HepG2 (cell line): ENCODE measurements at regions not wholly inside any gene's neighbourhood (a gene's known extent, or its start where the extent isn't known, plus 50 kb on each side); places are given as distances from the start of the nearest gene placed in this dataset.

Source experiments
- BRD4 ChIP-seq: sonication (generic); formaldehyde crosslinking; IDR thresholded peaks from 2 replicates; pipeline ENCODE4 v1.4.0; 2020; ENCODE audit warnings: missing genetic modification reagents
- DNMT3B ChIP-seq: conservative IDR thresholded peaks from 2 replicates; pipeline ENCODE4 v1.6.1; 2016; ENCODE audit warnings: missing biosample characterization, control low read depth
- GATAD1 ChIP-seq: IDR thresholded peaks from 2 replicates; pipeline ENCODE4 v1.6.1; 2016; ENCODE audit warnings: missing genetic modification reagents, missing compliant biosample characterization
- HNRNPH1 ChIP-seq: fragments of 200-400 bp; formaldehyde crosslinking; optimal IDR thresholded peaks from 2 replicates; pipeline ENCODE3; 2017; ENCODE audit warnings: mild to moderate bottlenecking, low read depth, low read length
- MAF1 ChIP-seq: sonication (generic); formaldehyde crosslinking; IDR thresholded peaks from 2 replicates; pipeline ENCODE4 v1.5.0; 2020; ENCODE audit warnings: missing genetic modification reagents, borderline replicate concordance
- MED1 ChIP-seq: sonication (generic); formaldehyde crosslinking; IDR thresholded peaks from 2 replicates; pipeline ENCODE4 v1.4.0; 2020; ENCODE audit warnings: missing genetic modification reagents
- NFIC ChIP-seq: IDR thresholded peaks from 2 replicates; pipeline ENCODE4 v1.6.1; 2012; ENCODE audit warnings: mild to moderate bottlenecking, low read length, inconsistent platforms
- NFKB2 ChIP-seq: sonication (generic); formaldehyde crosslinking; IDR thresholded peaks from 2 replicates; pipeline ENCODE4 v1.4.0; 2020; ENCODE audit warnings: missing genetic modification reagents, borderline replicate concordance
- NR2F6 ChIP-seq, 2 experiments: IDR thresholded peaks; 2 replicates each; pipeline ENCODE4 v1.6.1; 2016; ENCODE audit warnings: antibody characterized with exemption in 1 of 2, mild to moderate bottlenecking in 1 of 2
- RCOR2 ChIP-seq: IDR thresholded peaks from 2 replicates; pipeline ENCODE4 v1.6.1; 2016; ENCODE audit warnings: missing biosample characterization, missing genetic modification reagents
- RXRB ChIP-seq: IDR thresholded peaks from 2 replicates; pipeline ENCODE4 v1.6.1; 2016; ENCODE audit warnings: borderline replicate concordance, missing genetic modification reagents, missing compliant biosample characterization
- SOX13 ChIP-seq, 3 experiments: fragments of 450-650 bp in 1 of 3; sonication (generic) in 1 of 3; formaldehyde crosslinking in 1 of 3; IDR thresholded peaks in 2 of 3; conservative IDR thresholded peaks in 1 of 3; 2 replicates each; pipeline versions ENCODE4 v1.5.0 to v1.6.1; 2016 to 2020; ENCODE audit warnings: antibody characterized with exemption in 1 of 3, mild to moderate bottlenecking in 1 of 3, missing compliant biosample characterization in 1 of 3, missing genetic modification reagents in 1 of 3, moderate library complexity in 1 of 3
- SRSF9 ChIP-seq: fragments of 200-400 bp; formaldehyde crosslinking; IDR thresholded peaks from 2 replicates; pipeline ENCODE4 v1.6.1; 2018; ENCODE audit warnings: borderline replicate concordance, mild to moderate bottlenecking, low read depth, low read length; ENCODE audit not compliant: insufficient read depth, poor library complexity, severe bottlenecking
- ZNF136 ChIP-seq: sonication (generic); formaldehyde crosslinking; IDR thresholded peaks from 2 replicates; pipeline ENCODE4 v1.8.1; 2022; ENCODE audit warnings: low read depth, mild to moderate bottlenecking, moderate library complexity, missing genetic modification reagents
- ZNF570 ChIP-seq: sonication (generic); formaldehyde crosslinking; IDR thresholded peaks from 2 replicates; pipeline ENCODE4 v1.4.0; 2020; ENCODE audit warnings: mild to moderate bottlenecking, missing genetic modification reagents, borderline replicate concordance
- ZNF713 ChIP-seq: sonication (generic); formaldehyde crosslinking; IDR thresholded peaks from 2 replicates; pipeline ENCODE4 v1.4.0; 2020; ENCODE audit warnings: mild to moderate bottlenecking, missing genetic modification reagents
- TF ChIP-seq, protein P1 (sequence below): sonication (generic); formaldehyde crosslinking; IDR thresholded peaks from 2 replicates; pipeline ENCODE4 v1.5.0; 2020; ENCODE audit warnings: mild to moderate bottlenecking, missing genetic modification reagents
- TF ChIP-seq, protein P2 (sequence below): sonication (generic); formaldehyde crosslinking; IDR thresholded peaks from 2 replicates; pipeline ENCODE4 v1.4.0; 2020; ENCODE audit warnings: missing genetic modification reagents, mild to moderate bottlenecking, borderline replicate concordance
- TF ChIP-seq, protein P3 (sequence below): IDR thresholded peaks from 2 replicates; pipeline ENCODE4 v1.6.1; 2016; ENCODE audit warnings: missing compliant biosample characterization, missing genetic modification reagents, borderline replicate concordance
- TF ChIP-seq, protein P4 (sequence below): sonication (generic); formaldehyde crosslinking; IDR thresholded peaks from 2 replicates; pipeline ENCODE4 v1.8.1; 2022; ENCODE audit warnings: low read depth, mild to moderate bottlenecking, missing genetic modification reagents

DNA sequence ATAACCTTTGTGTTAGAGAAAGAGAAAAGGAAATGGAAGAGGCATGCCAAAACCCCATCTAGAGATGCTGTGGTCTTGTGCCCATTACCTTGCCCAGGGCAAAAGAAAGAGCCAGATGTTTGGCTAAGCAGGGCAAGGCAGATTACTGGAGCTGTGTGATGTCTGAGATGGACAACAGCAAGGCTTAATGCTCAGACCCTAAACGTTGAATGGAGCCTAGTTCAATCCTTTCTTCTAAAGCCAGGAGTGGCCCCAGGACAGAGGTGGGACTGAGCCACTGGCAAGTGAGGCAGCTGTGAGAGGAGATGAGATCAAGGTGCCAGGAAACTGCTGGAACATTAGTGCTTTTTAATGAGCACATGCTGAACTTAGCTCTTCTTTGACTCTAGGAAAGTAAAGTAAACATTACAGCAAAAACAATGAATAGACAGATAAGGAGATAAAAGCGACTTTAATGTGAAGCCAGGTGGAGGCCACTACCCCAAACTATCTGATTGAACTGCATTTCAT, 143.0 kb upstream of the EGFLAM start (continued):
- TF ChIP-seq, protein P1, sequence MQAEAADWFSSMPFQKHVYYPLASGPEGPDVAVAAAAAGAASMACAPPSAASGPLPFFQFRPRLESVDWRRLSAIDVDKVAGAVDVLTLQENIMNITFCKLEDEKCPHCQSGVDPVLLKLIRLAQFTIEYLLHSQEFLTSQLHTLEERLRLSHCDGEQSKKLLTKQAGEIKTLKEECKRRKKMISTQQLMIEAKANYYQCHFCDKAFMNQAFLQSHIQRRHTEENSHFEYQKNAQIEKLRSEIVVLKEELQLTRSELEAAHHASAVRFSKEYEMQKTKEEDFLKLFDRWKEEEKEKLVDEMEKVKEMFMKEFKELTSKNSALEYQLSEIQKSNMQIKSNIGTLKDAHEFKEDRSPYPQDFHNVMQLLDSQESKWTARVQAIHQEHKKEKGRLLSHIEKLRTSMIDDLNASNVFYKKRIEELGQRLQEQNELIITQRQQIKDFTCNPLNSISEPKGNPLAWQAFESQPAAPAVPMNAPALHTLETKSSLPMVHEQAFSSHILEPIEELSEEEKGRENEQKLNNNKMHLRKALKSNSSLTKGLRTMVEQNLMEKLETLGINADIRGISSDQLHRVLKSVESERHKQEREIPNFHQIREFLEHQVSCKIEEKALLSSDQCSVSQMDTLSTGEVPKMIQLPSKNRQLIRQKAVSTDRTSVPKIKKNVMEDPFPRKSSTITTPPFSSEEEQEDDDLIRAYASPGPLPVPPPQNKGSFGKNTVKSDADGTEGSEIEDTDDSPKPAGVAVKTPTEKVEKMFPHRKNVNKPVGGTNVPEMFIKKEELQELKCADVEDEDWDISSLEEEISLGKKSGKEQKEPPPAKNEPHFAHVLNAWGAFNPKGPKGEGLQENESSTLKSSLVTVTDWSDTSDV (CRISPR knock-in tag) = no peak
- no peak for TF ChIP-seq DNMT3B (CRISPR knock-in tag)
- TF ChIP-seq, protein P2, sequence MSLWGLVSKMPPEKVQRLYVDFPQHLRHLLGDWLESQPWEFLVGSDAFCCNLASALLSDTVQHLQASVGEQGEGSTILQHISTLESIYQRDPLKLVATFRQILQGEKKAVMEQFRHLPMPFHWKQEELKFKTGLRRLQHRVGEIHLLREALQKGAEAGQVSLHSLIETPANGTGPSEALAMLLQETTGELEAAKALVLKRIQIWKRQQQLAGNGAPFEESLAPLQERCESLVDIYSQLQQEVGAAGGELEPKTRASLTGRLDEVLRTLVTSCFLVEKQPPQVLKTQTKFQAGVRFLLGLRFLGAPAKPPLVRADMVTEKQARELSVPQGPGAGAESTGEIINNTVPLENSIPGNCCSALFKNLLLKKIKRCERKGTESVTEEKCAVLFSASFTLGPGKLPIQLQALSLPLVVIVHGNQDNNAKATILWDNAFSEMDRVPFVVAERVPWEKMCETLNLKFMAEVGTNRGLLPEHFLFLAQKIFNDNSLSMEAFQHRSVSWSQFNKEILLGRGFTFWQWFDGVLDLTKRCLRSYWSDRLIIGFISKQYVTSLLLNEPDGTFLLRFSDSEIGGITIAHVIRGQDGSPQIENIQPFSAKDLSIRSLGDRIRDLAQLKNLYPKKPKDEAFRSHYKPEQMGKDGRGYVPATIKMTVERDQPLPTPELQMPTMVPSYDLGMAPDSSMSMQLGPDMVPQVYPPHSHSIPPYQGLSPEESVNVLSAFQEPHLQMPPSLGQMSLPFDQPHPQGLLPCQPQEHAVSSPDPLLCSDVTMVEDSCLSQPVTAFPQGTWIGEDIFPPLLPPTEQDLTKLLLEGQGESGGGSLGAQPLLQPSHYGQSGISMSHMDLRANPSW (CRISPR knock-in tag) = no peak
- TF ChIP-seq GATAD1 (CRISPR knock-in tag) = peak; percentile 45
- 0 out of 2 replicates have a peak, but pooled peaks have one; percentile 39 for TF ChIP-seq ZNF136 (CRISPR knock-in tag)
- no peak for TF ChIP-seq MAF1 (CRISPR knock-in tag)
- TF ChIP-seq SRSF9 = no peak
- peak; percentile 83 for TF ChIP-seq NFIC
- no peak for TF ChIP-seq HNRNPH1
- no peak for TF ChIP-seq NR2F6 (IDR thresholded peaks at IDR 0.05)
- TF ChIP-seq NR2F6 (CRISPR knock-in tag; IDR thresholded peaks at IDR 0.05) = peak; percentile 55; the same call in 1 of the 2 replicates
- TF ChIP-seq RXRB (CRISPR knock-in tag) = peak; percentile 76; the same call in 1 of the 2 replicates
- TF ChIP-seq, protein P3, sequence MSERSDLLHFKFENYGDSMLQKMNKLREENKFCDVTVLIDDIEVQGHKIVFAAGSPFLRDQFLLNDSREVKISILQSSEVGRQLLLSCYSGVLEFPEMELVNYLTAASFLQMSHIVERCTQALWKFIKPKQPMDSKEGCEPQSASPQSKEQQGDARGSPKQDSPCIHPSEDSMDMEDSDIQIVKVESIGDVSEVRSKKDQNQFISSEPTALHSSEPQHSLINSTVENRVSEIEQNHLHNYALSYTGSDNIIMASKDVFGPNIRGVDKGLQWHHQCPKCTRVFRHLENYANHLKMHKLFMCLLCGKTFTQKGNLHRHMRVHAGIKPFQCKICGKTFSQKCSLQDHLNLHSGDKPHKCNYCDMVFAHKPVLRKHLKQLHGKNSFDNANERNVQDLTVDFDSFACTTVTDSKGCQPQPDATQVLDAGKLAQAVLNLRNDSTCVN (CRISPR knock-in tag) = no peak
- peak; percentile 59; the same call in 1 of the 2 replicates for TF ChIP-seq BRD4 (CRISPR knock-in tag)
- TF ChIP-seq, protein P4, sequence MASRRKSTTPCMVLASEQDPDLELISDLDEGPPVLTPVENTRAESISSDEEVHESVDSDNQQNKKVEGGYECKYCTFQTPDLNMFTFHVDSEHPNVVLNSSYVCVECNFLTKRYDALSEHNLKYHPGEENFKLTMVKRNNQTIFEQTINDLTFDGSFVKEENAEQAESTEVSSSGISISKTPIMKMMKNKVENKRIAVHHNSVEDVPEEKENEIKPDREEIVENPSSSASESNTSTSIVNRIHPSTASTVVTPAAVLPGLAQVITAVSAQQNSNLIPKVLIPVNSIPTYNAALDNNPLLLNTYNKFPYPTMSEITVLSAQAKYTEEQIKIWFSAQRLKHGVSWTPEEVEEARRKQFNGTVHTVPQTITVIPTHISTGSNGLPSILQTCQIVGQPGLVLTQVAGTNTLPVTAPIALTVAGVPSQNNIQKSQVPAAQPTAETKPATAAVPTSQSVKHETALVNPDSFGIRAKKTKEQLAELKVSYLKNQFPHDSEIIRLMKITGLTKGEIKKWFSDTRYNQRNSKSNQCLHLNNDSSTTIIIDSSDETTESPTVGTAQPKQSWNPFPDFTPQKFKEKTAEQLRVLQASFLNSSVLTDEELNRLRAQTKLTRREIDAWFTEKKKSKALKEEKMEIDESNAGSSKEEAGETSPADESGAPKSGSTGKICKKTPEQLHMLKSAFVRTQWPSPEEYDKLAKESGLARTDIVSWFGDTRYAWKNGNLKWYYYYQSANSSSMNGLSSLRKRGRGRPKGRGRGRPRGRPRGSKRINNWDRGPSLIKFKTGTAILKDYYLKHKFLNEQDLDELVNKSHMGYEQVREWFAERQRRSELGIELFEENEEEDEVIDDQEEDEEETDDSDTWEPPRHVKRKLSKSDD (CRISPR knock-in tag) = 0 out of 2 replicates have a peak, but pooled peaks have one; percentile 27
- TF ChIP-seq SOX13 (IDR thresholded peaks at IDR 0.05) = peak; percentile 78
- TF ChIP-seq SOX13 (CRISPR knock-in tag; conservative IDR thresholded peaks at IDR 0.05 in 1 of 2, IDR thresholded peaks at IDR 0.05 in 1 of 2) = peak in 1 of 2 experiments; percentile 98; a peak in 2 of 4 replicates
- peak; percentile 89 for TF ChIP-seq MED1 (CRISPR knock-in tag)
- TF ChIP-seq RCOR2 (CRISPR knock-in tag) = peak; percentile 50; the same call in 1 of the 2 replicates
- TF ChIP-seq NFKB2 (CRISPR knock-in tag) = no peak
- no peak for TF ChIP-seq ZNF713 (CRISPR knock-in tag)
- no peak for TF ChIP-seq ZNF570 (CRISPR knock-in tag)
